Left lung (tissue), 4 donors: ENCODE measurements at regions not wholly inside any gene's neighbourhood (a gene's known extent, or its start where the extent isn't known, plus 50 kb on each side); places are given as distances from the start of the nearest gene placed in this dataset.

Experiments
- ATAC-seq: fragments of 200-7000 bp; cut with Tn5 transposase; one replicate; pipeline ENCODE4 v1.9.1; 2020; ENCODE audit warnings: moderate library complexity
- DNase-seq, 4 donors: peaks; one replicate each; pipeline ENCODE4 v3.0.0-alpha.2; 2013 to 2020
- H3K27ac ChIP-seq, 2 donors: fragments of 200-600 bp; sonication (generic) in 1 of 2; one replicate each; pipeline versions ENCODE4 v1.5.0 to v1.8.0; 2020 to 2021
- H3K27me3 ChIP-seq, 2 donors: fragments of 200-600 bp; sonication (generic) in 1 of 2; one replicate each; pipeline versions ENCODE4 v1.5.0 to v1.8.0; 2020 to 2021
- H3K36me3 ChIP-seq, 2 donors: fragments of 200-600 bp; sonication (generic) in 1 of 2; one replicate each; pipeline versions ENCODE4 v1.5.0 to v1.8.0; 2020 to 2021
- H3K4me1 ChIP-seq, 2 donors: fragments of 200-600 bp; one replicate each; pipeline ENCODE4 v1.8.0; 2021
- H3K4me3 ChIP-seq, 2 donors: fragments of 200-600 bp; sonication (generic) in 1 of 2; one replicate each; pipeline versions ENCODE4 v1.5.0 to v1.8.0; 2020 to 2021; ENCODE audit warnings: mild to moderate bottlenecking in 1 of 2
- H3K9me3 ChIP-seq, 2 donors: fragments of 200-600 bp; sonication (generic) in 1 of 2; one replicate each; pipeline versions ENCODE4 v1.5.0 to v1.8.0; 2020 to 2021
- CTCF ChIP-seq, 2 donors: fragments of 200-600 bp; sonication (generic) in 1 of 2; IDR thresholded peaks; one replicate each; pipeline versions ENCODE4 v1.5.0 to v1.8.0; 2021; ENCODE audit warnings: antibody characterized with exemption in 2 of 2
- intact Hi-C, 2 donors: fragments of 100-400 bp; cut with DNase I; formaldehyde crosslinking; loops; one replicate each; pipeline versions ENCODE4 v1.11.2 to v1.14.2; 2022
- donor health status: DM: no; HTN: yes; CAD: no.
- donor health status: DM: no; HTN: no; CAD: no.

- no peaks in the 10 kb centered on the region for H3K27me3 ChIP-seq
- H3K4me1 ChIP-seq: no peaks in the 10 kb centered on the region
- H3K27ac ChIP-seq: no peak overlapping the region
- H3K4me3 ChIP-seq: no peak overlapping the region
- DNase-seq (no peak), ATAC-seq (no peak)
- no peaks in the 10 kb centered on the region for H3K36me3 ChIP-seq
- no peaks in the 10 kb centered on the region for H3K9me3 ChIP-seq
- intact Hi-C loops: no loop called here
- no peak for TF ChIP-seq CTCF (IDR thresholded peaks at IDR 0.05)
Measured at GRCh38 chr13:79663435-79663834, 182.5 kb downstream of the NDFIP2 start.

- intact Hi-C loops: no loop called here
- ATAC-seq (no peak), DNase-seq (no peak)
- no peaks in the 10 kb centered on the region for H3K27me3 ChIP-seq
- no peak overlapping the region for H3K27ac ChIP-seq
- H3K4me1 ChIP-seq: no peaks in the 10 kb centered on the region
- TF ChIP-seq CTCF (IDR thresholded peaks at IDR 0.05): no peak
- no peak overlapping the region for H3K4me3 ChIP-seq
- H3K36me3 ChIP-seq: no peaks in the 10 kb centered on the region
- no peaks in the 10 kb centered on the region for H3K9me3 ChIP-seq
Measured at GRCh38 chr13:79662882-79663281, 181.9 kb downstream of the NDFIP2 start.

GRCh38 chr13:79660361-79660760 lies 179.4 kb downstream of the NDFIP2 start:
- no peak for DNase-seq
- Histone ChIP-seq H3K36me3 (no peaks in the 10 kb centered on the region), H3K27ac (no peak overlapping the region), H3K9me3 (no peaks in the 10 kb centered on the region), H3K27me3 (no peaks in the 10 kb centered on the region), H3K4me1 (no peaks in the 10 kb centered on the region), H3K4me3 (no peak overlapping the region)
- ATAC-seq: no peak
- intact Hi-C loops: no loop called here
- TF ChIP-seq CTCF (IDR thresholded peaks at IDR 0.05): no peak

- no peaks in the 10 kb centered on the region for H3K27me3 ChIP-seq
- TF ChIP-seq CTCF (IDR thresholded peaks at IDR 0.05): no peak
Measured at GRCh38 chr13:79659121-79659521, 178.2 kb downstream of the NDFIP2 start.

GRCh38 chr13:79658333-79658975 lies 177.5 kb downstream of the NDFIP2 start:
- no peak for TF ChIP-seq CTCF (IDR thresholded peaks at IDR 0.05)
- Histone ChIP-seq H3K4me1 (no peaks in the 10 kb centered on the region), H3K27ac (no peak overlapping the region), H3K9me3 (no peaks in the 10 kb centered on the region), H3K36me3 (no peaks in the 10 kb centered on the region), H3K27me3 (no peaks in the 10 kb centered on the region), H3K4me3 (no peak overlapping the region)
- DNase-seq (no peak), ATAC-seq (no peak)
- intact Hi-C loops: no loop called here

More at GRCh38 chr13:79659121-79659521, 178.2 kb downstream of the NDFIP2 start:
- ATAC-seq: peak; percentile 47
- no peaks in the 10 kb centered on the region for H3K9me3 ChIP-seq
- H3K36me3 ChIP-seq: no peaks in the 10 kb centered on the region
- no peaks in the 10 kb centered on the region for H3K4me1 ChIP-seq
- no peak overlapping the region for H3K27ac ChIP-seq
- DNase-seq: peak in 2 of 4 donors; percentile 70 to 73
- intact Hi-C loops: no loop called here
- no peak overlapping the region for H3K4me3 ChIP-seq
